Heart left ventricle (tissue), 13 donors: ENCODE measurements at regions not wholly inside any gene's neighbourhood (a gene's known extent, or its start where the extent isn't known, plus 50 kb on each side); places are given as distances from the start of the nearest gene placed in this dataset.

Experiments used
- POLR2A ChIP-seq, 2 donors: fragments of 450-650 bp; IDR thresholded peaks; one replicate each; pipeline ENCODE4 v1.6.1; 2017; ENCODE audit warnings: antibody characterized with exemption in 2 of 2, mild to moderate bottlenecking in 2 of 2, moderate library complexity in 2 of 2
- TF ChIP-seq, protein P1 (sequence below), 12 donors: fragments of 200-600 bp; sonication (generic) in 4 of 12; IDR thresholded peaks; one replicate each; pipeline versions ENCODE4 v1.5.0 to v1.8.0; 2018 to 2022; ENCODE audit warnings: antibody characterized with exemption in 12 of 12, mild to moderate bottlenecking in 5 of 12
- donor health status: ischemic (EF 13 %, LVEDD 7.1; RV severe dilation, severe dysfunction).
- donor health status: DM: no; HTN: yes; CAD: no.
- donor health status: DM: no; HTN: no; CAD: no.
- donor health status: ischemic (EF 25% LVEDD 6.9; RV normal size, moderate dysfunction).
- donor health status: ischemic (EF 25% LVEDD 5.7; RV mildly dilated, moderate dysfunction).
- donor health status: ischemic (EF 35%, LVEDD 5.7; RV mildly dilated, moderate dysfunction).
- donor health status: nonischemic (EF 11% LVEDD 7.7; RV severe dilation, severe dysfunction).
- donor health status: DM: yes; HTN: yes; CAD: no.
- donor health status: PGD.
- donor health status: ischemic (EF 29% LVEDD 5.4; RV normal size, mild dysfunction).
- donor health status: nonischemic (EF 23%, LVEDD 6.1; RV moderate dilation, normal function).

DNA sequence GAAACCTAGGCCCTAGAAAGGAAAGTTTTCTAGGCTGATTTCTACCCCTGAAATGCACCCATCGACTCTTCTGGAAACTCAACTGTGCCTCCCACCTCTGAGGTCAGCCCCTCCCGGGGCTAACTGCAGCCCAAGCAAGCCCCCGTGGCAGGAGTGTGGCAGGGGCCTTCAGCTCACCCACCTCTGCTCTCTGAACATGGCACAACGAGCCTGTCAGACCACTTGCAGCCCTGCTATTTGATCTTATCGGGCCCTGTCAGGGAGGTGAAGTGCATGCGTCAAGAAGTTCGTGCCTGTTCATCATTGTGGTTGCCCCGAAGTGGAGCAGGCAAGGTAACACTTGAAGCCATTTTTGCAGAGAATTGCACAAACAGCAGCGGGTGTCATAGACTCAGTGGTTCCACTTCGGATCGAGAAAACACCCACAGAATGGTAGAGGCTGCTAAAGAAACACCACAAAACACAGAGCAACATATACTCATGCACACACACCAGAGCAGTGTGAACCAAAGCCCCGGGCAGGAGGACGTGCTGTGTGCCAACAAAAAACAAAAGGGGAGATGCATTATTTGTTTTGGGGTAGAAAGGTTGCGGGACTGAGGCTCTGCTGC is 262.7 kb downstream of the ETS1 start:
- TF ChIP-seq, protein P1, sequence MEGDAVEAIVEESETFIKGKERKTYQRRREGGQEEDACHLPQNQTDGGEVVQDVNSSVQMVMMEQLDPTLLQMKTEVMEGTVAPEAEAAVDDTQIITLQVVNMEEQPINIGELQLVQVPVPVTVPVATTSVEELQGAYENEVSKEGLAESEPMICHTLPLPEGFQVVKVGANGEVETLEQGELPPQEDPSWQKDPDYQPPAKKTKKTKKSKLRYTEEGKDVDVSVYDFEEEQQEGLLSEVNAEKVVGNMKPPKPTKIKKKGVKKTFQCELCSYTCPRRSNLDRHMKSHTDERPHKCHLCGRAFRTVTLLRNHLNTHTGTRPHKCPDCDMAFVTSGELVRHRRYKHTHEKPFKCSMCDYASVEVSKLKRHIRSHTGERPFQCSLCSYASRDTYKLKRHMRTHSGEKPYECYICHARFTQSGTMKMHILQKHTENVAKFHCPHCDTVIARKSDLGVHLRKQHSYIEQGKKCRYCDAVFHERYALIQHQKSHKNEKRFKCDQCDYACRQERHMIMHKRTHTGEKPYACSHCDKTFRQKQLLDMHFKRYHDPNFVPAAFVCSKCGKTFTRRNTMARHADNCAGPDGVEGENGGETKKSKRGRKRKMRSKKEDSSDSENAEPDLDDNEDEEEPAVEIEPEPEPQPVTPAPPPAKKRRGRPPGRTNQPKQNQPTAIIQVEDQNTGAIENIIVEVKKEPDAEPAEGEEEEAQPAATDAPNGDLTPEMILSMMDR (IDR thresholded peaks at IDR 0.05) = no peak
- TF ChIP-seq POLR2A (IDR thresholded peaks at IDR 0.05) = no peak
